HG03378 (cell line): ENCODE measurements at regions not wholly inside any gene's neighbourhood (a gene's known extent, or its start where the extent isn't known, plus 50 kb on each side); places are given as distances from the start of the nearest gene placed in this dataset.

Source experiments
- ATAC-seq: cut with Tn5 transposase; IDR thresholded peaks from one replicate; pipeline ENCODE4 v1.9.1; 2021; ENCODE audit warnings: mild to moderate bottlenecking, moderate library complexity; ENCODE audit not compliant: unreplicated experiment

- ATAC-seq = no peak
Observed at GRCh38 chr18:33960417-33960816, 264.3 kb downstream of the NOL4 start.

DNA sequence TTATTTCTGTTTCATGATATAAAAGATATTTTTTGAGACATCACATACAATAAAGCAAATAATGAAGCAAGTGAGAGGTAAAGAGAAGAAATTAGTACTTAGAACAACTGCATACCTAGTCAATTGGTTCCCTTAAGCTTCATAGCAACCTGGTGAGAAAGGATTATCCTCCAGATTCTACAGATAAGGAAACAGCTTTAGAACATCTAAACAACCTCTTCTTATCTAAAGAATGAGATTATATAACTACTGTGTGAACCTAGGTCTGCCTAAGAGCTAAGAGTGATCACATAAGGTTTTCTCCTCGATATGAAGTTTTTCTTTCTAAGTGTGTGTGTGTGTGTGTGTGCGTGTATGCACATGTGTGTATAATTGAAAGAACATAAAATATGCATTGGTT is 265.1 kb downstream of the NOL4 start:
- no peak for ATAC-seq

DNA sequence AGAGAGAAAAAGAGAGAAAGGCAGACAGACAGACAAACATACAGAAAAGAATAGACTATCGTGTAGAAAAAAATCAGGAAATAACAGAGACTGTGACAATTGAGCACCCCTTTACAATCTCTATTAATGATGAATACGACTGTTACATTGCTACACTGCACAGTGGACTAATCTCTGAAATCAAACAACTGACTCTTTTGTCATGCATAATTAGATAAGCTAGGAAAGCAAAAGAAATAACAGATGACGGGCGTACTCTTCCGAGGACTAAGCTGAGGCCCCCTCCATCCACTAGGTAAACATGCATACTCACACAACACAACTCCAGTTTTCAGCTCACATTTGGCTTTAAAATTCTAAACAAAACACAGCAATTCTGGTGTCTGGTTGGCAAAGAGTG is 267.0 kb downstream of the NOL4 start:
- ATAC-seq = no peak

DNA sequence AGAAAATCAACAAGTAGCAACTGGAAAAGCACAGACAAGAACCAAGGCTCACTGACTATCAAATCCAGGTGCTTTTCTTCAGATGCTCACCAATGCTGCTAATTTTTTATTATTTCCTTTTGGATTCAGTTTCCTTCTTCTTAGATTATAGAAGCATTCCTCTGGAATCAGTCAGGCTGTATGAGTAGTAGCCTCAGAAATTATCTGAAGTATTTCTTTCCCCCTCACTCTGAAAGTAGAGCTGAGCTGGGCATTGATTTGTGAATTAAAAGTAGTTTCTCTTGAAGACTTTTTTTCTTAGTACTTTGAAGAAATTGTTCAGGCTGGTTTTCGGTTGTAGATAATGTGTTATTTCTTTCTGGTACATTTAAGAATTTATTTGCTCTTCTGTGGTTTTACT is 273.7 kb downstream of the NOL4 start:
- ATAC-seq = no peak

DNA sequence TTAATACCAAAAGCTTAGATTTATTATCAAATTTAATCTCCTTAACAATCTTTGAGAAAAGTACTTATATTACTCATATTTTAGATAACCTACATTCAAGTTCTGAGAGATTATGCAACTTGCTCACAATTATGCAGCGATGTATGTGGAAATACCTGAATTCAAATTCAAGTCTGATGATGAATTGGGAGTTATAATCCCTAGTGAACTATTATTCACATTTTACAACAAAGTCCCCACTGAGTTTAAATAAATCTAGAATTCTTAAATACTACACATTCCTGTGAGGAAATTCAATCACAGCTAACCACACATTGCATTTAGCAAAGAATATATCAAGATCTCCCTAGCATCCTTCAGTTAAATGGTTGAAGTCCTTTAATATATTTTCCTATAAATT is 278.4 kb downstream of the NOL4 start:
- no peak for ATAC-seq

- ATAC-seq = no peak
Observed at GRCh38 chr18:33944493-33944892, 280.2 kb downstream of the NOL4 start.

DNA sequence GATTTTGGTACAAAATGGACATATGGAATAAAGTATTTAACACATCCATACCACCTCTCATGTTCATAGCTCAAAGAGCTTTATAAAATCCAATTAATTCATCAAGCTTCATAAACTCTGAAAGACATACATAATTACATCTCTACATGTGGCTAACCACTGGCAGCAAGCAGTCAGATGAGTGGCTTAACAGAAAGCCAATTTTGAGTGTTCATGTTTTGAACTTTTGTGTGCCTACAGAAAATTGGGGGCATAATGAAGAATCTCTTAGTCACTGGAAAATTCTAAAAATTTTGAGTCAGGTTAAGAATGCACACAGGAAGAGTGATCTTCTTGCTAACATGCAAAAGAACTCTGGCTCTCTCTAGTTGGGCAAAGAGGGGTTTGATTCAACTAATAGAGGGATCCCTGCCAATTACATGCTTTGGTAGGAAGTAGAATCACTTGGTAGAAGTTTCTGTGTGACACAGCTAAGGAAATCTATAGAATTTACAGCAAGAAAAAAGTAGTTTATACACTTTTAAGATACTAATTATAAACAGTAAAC is 287.4 kb downstream of the NOL4 start:
- no peak for ATAC-seq

GRCh38 chr18:33934258-33934657 is 290.5 kb downstream of the NOL4 start:
- ATAC-seq = no peak

DNA sequence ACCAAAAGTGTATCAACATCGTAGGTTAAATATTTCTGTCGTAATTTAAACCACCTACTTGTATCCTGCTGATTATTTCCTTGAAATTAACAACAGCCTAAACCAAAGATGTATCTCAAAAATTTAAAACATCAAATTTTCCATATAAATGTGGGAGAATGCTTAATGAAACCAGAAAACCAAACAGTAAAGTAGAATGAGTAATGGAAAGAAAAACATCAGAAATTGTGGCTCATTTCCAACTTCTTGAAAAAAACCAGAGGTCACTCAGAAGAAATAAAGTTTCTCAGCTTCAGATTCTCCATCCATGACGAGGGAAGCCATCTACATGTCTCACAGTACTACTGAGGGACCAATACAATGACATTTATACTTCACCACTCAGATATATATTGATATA is 296.5 kb downstream of the NOL4 start:
- ATAC-seq = no peak

- ATAC-seq = no peak
Observed at GRCh38 chr18:33924576-33924975, 300.1 kb downstream of the NOL4 start.

- no peak for ATAC-seq
Observed at GRCh38 chr18:33923980-33924379, 300.7 kb downstream of the NOL4 start.

DNA sequence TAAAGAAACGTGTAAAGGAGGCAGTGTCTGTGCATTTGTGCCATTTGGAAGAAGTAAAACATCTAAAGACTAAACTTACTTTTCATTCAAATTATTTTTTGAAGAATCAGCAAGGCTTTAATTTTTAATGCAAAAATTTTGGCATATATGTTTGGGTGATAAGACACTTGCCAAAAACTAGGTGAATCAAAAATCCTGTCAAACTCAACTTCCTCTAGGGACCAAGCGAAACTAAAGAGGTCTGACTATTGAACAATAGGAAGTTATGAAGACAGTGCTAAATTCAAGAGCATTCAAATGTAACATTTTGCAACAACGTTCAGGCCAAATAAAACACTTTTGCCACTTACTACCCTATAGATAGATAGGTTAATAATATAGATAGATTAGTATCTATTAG is 306.1 kb downstream of the NOL4 start:
- no peak for ATAC-seq

- ATAC-seq = no peak
Observed at GRCh38 chr18:33916200-33916599, 308.5 kb downstream of the NOL4 start.

DNA sequence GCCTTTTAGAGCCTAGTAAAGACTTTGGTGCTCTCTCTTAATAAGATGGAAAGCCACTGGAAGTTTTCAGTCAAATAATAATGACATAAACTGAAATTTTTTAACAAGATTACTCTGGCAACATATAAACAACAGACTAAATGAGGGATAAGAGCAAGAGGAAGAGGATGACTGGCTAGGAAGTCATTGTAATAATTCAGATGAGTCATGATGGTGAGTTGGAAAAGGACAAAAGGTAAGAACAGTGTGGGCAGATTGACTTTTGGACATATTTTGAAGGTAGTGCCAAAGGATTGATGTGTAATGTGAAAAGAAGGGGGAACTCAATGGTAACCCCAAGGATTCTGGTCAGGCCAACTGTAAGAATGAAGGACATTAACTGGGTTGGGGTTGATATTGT is 310.3 kb downstream of the NOL4 start:
- no peak for ATAC-seq

- no peak for ATAC-seq
Observed at GRCh38 chr18:33906046-33906445, 318.7 kb downstream of the NOL4 start.

GRCh38 chr18:33901894-33902512 is 322.7 kb downstream of the NOL4 start:
- ATAC-seq = no peak

GRCh38 chr18:33900638-33901037 is 322.6 kb downstream of the ASXL3 start:
- no peak for ATAC-seq

- ATAC-seq = no peak
Observed at GRCh38 chr18:33898427-33898826, 320.4 kb downstream of the ASXL3 start.

DNA sequence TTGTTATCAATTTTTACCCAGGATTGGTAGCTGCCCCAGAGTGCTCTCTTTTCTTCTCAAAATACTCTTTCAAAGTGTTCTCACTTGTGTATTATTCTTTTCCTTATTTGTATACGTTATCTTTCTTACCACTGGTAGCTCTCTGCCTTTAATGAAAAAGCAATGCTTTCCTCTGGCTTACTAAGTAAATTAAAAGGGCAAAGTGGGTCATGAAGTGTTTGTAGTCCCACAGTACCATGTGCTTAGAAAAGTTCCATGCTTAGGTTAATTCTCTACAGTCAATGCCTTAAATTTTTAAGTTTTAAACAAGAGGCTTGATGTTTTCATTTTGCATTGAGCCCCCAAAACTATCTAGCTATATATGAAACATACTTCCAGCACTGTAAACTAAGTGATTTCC is 300.2 kb downstream of the ASXL3 start:
- ATAC-seq = no peak

GRCh38 chr18:33875029-33875565 is 297.1 kb downstream of the ASXL3 start:
- ATAC-seq = no peak

GRCh38 chr18:33873112-33873511 is 295.1 kb downstream of the ASXL3 start:
- no peak for ATAC-seq

DNA sequence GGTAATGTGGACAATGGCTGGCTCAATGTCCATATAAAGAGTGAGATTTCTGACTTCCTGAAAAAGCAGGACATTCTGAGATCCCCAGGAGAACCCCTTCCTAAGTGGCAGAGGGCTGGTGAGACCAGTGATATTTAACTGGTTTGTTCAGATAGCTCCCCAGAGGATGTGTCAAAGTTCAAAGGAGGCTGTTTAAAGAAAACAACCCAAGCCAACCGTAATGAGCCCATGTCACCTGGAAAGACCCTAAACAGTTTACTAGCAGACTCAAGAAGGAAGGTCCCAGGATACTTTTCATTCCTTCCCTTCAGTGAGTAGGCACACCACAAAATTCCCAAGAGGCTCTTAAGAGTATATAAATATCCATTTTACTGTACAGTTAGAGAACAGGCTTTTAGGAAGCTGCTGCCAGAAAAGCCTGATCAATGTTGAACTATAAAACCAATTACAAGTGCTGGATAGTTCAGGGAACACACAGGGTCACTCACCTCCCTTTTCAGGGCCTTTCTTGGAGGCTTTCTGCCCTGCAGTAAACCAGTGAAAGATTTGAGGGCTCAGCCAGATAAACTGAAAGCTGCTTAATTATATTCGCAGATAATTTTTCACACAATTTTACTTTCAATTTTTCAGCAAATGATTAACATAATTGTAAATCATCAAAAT is 293.5 kb downstream of the ASXL3 start:
- no peak for ATAC-seq
